ENCODE measurements at regions not wholly inside any gene's neighbourhood (a gene's known extent, or its start where the extent isn't known, plus 50 kb on each side); places are given as distances from the start of the nearest gene placed in this dataset.
"Not testable (repeated sequence)": the region's sequence is repeated elsewhere in the genome, so short reads cannot be mapped to it uniquely, and the experiment has no call there.

DNA sequence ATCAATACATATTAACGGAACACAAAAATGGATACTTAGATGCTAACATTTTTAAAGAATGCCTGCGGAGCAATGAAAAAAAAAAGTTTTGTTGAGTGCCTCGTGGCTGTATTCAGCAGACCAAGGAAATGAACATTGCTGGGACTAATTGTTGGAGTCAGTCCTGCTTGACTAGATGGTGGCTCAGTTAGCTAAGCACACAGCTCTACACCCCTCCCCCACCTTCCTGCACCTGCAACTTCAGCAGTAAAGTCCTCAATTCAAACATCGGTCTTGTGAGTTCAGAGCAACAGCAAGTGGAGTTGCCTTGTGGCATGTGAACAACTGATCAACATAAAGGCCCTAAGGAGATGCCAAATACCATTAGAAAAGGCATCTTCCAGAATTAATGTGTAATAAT lies 326.0 kb upstream of the NPSR1 start:
- DNase-seq (ENCODE audit: low read depth in 2 of 2): no peak

DNA sequence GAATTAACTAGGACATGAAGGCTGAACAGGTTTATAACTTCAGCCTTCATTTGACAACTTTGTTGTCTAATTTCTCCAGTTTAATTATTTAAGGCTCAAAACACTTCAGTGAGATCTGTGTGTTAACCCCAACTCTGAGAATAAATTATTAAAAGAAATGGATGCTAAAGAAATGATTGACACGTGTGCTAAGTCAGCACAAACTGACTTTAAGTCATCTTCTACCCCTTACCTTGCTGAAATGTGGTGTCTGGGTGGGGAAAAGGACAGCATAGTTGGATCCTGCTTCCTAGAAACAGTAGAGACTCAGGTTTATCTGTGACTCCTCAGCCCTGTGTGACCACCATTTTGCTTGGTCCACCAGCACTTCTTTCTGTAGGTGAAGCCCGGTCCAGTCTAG lies 324.8 kb upstream of the NPSR1 start:
- DNase-seq (ENCODE audit: low read depth in 2 of 2): no peak

DNA sequence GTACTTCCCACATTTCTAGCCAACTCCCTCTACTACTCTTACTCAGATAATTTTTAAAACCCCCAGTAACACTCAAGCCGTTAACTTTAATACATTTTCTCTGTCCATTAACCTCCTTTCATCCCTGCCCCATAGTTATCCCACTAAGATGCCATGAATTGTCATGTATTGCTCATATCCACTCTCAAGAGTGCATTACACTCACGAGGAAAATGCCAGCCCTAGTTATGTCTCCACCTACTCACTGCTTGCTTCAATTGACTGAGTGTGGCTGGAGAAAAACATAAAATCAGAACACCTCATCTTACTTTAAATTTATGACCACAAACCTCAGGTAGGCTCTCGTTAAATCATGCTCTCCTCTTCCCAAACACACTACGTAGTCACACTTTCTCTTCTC lies 324.1 kb upstream of the NPSR1 start:
- no peak for DNase-seq (ENCODE audit: low read depth in 2 of 2)

GRCh38 chr7:34337163-34337562 lies 320.9 kb upstream of the NPSR1 start:
- DNase-seq (ENCODE audit: low read depth in 2 of 2): no peak

DNA sequence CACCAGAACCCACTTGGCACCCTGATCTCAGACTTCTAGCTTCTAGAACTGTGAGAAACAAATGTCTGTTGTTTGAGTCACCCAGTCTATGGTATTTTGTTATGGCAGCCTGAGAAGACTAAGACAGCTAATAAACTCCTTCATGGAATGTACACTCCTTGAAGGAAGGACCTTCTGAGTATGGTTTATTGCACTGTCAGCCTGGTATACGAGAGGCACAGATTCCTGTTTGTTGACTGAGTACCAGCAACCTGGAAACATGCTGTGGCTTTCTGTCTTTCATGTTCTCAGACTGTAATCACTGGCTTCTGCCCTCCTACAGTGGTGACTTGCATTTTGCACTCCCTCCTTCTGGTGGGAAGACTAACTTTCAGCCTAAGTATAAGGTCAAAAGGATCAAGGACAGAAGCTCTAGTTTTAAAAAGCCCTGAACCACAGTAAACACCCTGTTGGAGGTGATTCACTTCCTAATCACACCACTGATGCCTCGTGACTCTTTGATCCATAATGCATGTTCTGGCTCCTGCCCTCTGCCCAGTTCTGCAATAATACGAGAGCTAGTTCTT lies 319.0 kb upstream of the NPSR1 start:
- no peak for DNase-seq (ENCODE audit: low read depth in 2 of 2)

DNA sequence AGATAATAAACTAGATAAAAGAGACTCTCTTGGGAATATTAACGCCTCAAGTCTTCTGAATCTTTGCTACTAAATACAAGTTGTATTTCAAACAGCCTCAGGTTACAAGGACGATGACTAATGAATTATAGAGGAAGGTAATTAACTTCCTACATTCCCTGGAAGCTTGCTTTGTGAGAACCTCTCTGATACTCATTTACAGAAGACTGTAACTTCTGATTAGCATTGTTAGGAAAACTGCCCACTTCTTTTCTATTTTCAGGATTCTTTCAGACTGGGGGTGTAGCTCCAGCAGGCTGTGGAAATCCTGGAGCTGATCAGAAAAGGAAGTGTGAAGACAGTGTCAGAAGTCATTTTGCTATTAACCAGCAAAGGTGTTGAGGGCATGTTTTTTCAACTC lies 316.7 kb upstream of the NPSR1 start:
- DNase-seq (ENCODE audit: low read depth in 2 of 2): no peak

- no peak for DNase-seq (ENCODE audit: low read depth in 2 of 2)
Observed at GRCh38 chr7:34342387-34342786, 315.6 kb upstream of the NPSR1 start.

DNA sequence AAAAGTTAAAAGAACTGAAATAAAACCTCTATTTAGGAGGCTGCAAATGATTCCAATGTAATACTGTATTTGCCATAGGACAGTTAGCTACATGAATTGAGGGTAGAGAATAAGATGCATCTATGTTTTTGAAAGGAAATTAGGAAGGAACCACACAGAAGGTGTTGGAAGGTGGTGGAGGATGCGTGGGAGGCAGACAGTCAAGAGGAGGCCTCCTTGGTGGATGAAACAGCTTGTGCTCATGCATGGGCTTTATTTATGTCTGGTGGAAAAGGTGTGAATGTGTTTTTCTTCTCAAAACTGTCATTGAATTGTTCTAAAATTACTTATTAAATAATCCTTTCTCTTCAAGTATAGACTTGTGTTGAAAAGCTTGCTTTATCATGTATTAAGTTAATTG lies 314.4 kb upstream of the NPSR1 start:
- DNase-seq (ENCODE audit: low read depth in 2 of 2): no peak

DNA sequence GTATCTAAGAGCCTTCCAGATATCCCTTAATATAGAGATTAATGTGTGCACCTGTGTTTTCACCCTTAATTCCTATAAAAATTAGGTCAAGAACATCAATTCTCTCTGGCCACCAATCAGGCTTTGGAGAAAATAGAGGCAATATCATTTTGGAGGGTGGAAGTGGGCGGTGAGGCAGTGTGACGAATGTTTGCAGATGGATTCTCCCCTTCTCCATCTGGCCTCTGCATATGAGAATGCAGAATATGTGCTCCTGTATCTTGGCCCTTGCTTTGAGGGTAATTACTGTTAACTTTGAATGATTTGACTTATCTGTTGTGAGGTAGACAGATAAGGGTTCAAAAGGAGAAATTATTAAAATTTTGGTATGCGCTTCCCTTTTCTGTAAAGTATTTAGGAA lies 304.0 kb upstream of the NPSR1 start:
- DNase-seq (ENCODE audit: low read depth in 2 of 2): no peak

DNA sequence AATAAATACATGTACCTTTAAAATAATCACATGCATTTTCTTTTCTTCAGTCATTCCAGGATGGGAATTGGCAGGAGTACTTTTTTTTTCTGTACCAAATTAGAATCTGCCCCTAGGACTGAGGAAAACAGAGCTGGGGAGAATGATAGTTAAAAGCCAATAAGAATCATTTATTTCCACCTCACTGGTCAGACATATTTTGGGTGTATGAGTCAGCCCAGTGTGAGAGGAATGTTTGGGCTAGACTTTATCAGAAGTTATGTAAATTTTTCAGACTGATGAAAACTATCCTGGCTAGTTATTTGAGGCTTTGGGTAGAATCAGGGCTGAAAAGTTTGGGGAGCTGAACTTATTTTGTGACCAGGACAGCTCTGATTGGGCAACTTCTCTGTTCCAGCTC lies 303.1 kb upstream of the NPSR1 start:
- peak; percentile 58 to 60 for DNase-seq (ENCODE audit: low read depth in 2 of 2)

GRCh38 chr7:34357068-34357467 lies 300.9 kb upstream of the NPSR1 start:
- DNase-seq (ENCODE audit: low read depth in 2 of 2): no peak

DNA sequence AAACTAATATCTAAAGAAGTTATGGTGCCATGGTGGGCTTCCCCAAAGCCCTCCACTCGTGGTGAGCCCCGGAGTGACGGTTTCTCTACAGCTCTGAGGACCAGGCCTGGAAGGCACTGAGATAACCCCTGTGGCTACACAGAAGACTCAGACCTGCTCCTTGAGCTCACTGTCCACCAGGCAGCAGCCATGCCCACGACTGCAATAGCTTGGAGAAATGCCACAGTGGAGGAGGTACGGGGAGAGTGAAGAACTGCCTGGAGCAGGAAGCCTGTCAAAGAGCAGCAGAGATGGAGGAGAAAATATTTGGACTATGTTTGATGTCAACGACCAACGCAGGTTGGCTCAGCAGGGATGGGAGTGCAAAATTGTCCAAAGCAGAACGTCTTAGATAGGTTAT lies 300.1 kb upstream of the NPSR1 start:
- DNase-seq (ENCODE audit: low read depth in 2 of 2): no peak

DNA sequence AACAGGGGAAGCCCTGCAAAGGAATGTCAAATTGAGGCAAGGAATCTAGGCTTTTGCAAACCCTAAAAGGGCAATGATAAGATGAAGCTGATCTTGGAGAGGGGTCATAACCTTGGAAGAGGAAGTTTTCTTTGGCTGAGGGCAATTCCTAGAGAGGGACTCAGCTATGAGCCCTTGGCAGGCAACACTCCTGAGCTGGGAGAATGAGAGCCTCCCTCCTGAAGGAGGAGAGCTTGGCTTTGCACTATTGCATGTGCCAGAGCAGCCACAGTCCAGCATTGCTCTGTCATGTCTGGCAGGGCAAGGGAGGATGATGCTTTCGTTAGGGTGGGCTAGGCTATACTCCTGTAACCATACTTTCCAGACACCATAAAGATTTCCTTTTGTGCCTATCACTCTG lies 299.4 kb upstream of the NPSR1 start:
- DNase-seq (ENCODE audit: low read depth in 2 of 2): not testable (repeated sequence)

- no peak for DNase-seq (ENCODE audit: low read depth in 2 of 2)
Observed at GRCh38 chr7:34361663-34362250, 296.3 kb upstream of the NPSR1 start.

DNA sequence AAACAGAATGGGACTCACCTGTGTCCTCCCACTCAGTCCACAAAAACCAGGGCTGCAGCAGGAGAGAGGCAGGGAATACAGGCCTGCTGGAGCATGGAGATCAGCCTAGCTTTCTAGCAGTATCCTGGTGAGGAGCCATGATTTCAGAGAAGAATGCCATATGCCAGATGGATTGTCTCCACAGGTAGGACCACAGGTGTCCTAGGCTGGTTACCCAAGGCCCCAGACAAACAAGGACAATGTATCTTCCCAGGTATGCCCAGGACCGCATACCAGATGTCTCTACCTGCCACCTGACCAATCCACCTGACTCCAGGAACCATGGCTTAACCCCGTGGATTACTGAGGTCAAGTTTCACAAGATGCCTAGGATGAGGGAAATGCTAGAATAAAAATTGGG lies 295.4 kb upstream of the NPSR1 start:
- DNase-seq (ENCODE audit: low read depth in 2 of 2): no peak

GRCh38 chr7:34364130-34364529 lies 293.9 kb upstream of the NPSR1 start:
- no peak for DNase-seq (ENCODE audit: low read depth in 2 of 2)

GRCh38 chr7:34365011-34365410 lies 293.0 kb upstream of the NPSR1 start:
- no peak for DNase-seq (ENCODE audit: low read depth in 2 of 2)

DNA sequence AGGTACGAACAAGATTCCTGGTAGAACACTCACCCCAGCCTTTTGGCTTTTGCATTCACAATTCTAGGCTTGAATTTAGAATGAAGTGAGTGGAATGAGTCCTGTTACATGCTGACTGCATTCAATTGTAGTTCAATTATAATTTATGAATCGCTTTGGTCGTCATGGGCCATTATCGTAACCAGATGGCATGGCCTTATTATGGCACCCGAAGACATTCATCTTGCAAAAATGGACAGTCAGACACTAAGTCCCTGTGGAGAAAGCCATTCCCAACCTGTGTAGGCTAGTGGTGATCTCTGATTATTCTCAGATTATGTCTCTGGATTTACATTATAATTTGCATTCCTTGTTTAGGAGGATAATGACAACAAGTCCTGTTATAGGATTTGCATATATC lies 292.4 kb upstream of the NPSR1 start:
- DNase-seq (ENCODE audit: low read depth in 2 of 2): no peak

GRCh38 chr7:34371922-34372321 lies 286.1 kb upstream of the NPSR1 start:
- no peak for DNase-seq (ENCODE audit: low read depth in 2 of 2)

- peak; percentile 69 to 70 for DNase-seq (ENCODE audit: low read depth in 2 of 2)
Observed at GRCh38 chr7:34373940-34374339, 284.1 kb upstream of the NPSR1 start.

DNA sequence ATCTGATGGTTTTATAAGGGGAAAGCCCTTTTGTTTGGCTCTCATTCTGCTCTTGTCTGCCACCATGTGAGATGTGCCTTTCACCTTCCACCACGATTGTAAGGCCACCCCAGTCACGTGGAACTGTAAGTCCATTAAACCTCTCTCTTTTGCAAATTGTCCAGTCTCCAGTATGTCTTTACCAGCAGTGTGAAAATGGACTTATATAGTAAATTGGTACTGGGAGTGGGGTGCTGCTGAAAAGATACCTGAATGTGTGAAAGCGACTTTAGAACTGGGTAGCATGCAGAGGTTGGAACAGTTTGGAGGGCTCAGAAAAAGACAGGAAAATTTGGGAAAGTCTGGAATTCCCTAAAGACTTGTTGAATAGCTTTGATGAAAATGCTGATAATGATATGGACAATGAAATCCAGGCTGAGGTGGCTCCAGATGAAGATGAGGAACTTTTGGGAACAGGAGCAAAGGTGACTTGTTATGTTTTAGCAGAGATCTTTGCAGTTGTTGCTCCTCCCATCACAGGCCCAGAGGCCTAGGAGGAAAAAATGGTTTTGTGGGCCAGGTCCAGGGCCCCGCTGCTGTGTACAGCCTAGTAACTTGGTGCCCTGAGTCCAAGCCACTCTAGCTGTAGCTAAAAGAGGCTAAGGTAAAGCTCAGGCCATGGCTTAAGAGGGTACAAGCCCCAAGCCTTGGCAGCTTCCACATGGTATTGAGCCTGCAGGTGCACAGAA lies 275.7 kb upstream of the NPSR1 start:
- DNase-seq (ENCODE audit: low read depth in 2 of 2): no peak

- DNase-seq (ENCODE audit: low read depth in 2 of 2): no peak
Observed at GRCh38 chr7:34385384-34385783, 272.6 kb upstream of the NPSR1 start.

DNA sequence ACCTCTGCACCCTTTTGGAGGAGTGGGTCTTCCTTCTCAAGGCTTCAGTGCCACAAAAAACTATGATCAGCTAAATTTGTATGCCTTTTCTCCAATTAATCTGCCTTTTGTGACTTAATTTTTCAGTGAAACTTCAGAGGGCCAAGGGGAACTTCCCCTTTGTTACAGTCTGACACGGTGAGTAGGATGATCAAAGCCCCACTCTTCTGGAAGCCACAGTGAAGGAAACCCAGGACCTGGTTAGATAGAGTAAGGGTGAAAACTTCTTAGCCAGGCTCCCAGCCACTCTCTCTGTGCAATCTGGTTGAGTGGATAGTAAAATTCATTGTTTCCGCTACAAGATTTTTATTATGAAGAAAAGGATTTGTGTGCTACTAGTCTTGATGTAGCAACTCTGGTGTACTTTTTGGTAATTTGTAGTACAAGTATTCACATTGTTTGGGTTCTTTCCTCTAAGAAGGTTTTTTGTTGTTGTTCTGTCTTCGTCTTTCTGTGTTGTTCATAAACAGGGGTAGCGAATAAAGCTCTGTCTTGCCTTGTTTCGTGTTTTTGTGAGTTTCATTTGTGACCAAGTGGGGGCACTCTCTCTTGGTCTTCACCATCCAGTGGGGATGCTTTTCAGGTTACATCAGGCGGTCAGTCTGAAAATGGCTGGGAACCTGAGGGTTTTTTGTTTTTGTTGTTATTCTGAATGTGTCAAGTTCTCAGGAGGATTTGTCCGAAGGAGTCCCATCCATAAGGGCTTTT lies 268.5 kb upstream of the NPSR1 start:
- DNase-seq (ENCODE audit: low read depth in 2 of 2): no peak
